Stomach (tissue), 8 donors: ENCODE measurements at regions not wholly inside any gene's neighbourhood (a gene's known extent, or its start where the extent isn't known, plus 50 kb on each side); places are given as distances from the start of the nearest gene placed in this dataset.

Experiments used
- DNase-seq, 2 donors: peaks; one replicate each; pipeline versions ENCODE4 v3.0.0 to v3.0.0-alpha.2; 2013 to 2019
- H3K27ac ChIP-seq, 5 donors: fragments of 200-600 bp in 4 of 5; sonication (generic) in 4 of 5; one replicate each; pipeline ENCODE4 v1.5.1; 2013 to 2019; ENCODE audit warnings: mild to moderate bottlenecking in 1 of 5, moderate library complexity in 1 of 5
- H3K27me3 ChIP-seq, 3 donors: fragments of 200-600 bp; sonication (generic); one replicate each; pipeline ENCODE4 v1.5.1; 2017 to 2019; ENCODE audit warnings: mixed run types in 1 of 3
- H3K36me3 ChIP-seq, 4 donors: fragments of 200-600 bp; sonication (generic); 1 replicate in 3 of 4; 2 replicates in 1 of 4; pipeline ENCODE4 v1.5.1; 2016 to 2019
- H3K4me1 ChIP-seq, 4 donors: fragments of 200-600 bp; sonication (generic); one replicate each; pipeline ENCODE4 v1.5.1; 2016 to 2019
- H3K4me3 ChIP-seq, 4 donors: fragments of 200-600 bp; sonication (generic) in 3 of 4; one replicate each; pipeline ENCODE4 v1.5.1; 2016 to 2019; ENCODE audit warnings: mild to moderate bottlenecking in 1 of 4
- H3K9me3 ChIP-seq, 4 donors: fragments of 200-600 bp; sonication (generic); one replicate each; pipeline ENCODE4 v1.5.1; 2016 to 2019
- CTCF ChIP-seq, 7 experiments: fragments of 450-650 bp in 4 of 7; fragments of 200-600 bp in 3 of 7; sonication (generic) in 3 of 7; IDR thresholded peaks; one replicate each; pipeline ENCODE4 v1.5.1; 2016 to 2019; ENCODE audit warnings: antibody characterized with exemption in 7 of 7, control low read depth in 2 of 7, mild to moderate bottlenecking in 1 of 7
- EP300 ChIP-seq: sonication (generic); formaldehyde crosslinking; IDR thresholded peaks from one replicate; pipeline ENCODE4 v1.6.1; 2017; ENCODE audit warnings: antibody characterized with exemption
- POLR2A ChIP-seq, 4 donors: fragments of 450-650 bp; IDR thresholded peaks; one replicate each; pipeline ENCODE4 v1.6.1; 2016; ENCODE audit warnings: antibody characterized with exemption in 4 of 4, control low read depth in 2 of 4, mild to moderate bottlenecking in 1 of 4, moderate library complexity in 1 of 4
- POLR2AphosphoS5 ChIP-seq, 3 donors: sonication (generic); formaldehyde crosslinking; IDR thresholded peaks; one replicate each; pipeline ENCODE4 v1.6.1; 2016; ENCODE audit warnings: antibody characterized with exemption in 3 of 3
- WGBS, 5 donors: extraction: QIAGEN DNeasy Blood & Tissue Kit in 3 of 5; methylation state at CpG; one replicate each; pipeline versions ENCODE4 v1.1.5 to v1.1.7; 2013 to 2018; 5-methylcytosine and 5-hydroxymethylcytosine counted together
- intact Hi-C: fragments of 100-400 bp; cut with DNase I; formaldehyde crosslinking; loops from one replicate; pipeline ENCODE4 v1.15.1; 2023; ENCODE audit warnings: low total_unique reads
- donor health status: healthy with polysubstance abuse.
- donor health status: Bipolar disorder and iron deficiency.
- donor health status: healthy.

GRCh38 chr1:209431402-209431801 lies 152.1 kb upstream of the CAMK1G start:
- TF ChIP-seq POLR2A (IDR thresholded peaks at IDR 0.05) (no peak), POLR2AphosphoS5 (IDR thresholded peaks at IDR 0.05) (no peak), EP300 (no peak), CTCF (IDR thresholded peaks at IDR 0.05) (no peak)
- no peak overlapping the region for H3K27ac ChIP-seq

GRCh38 chr1:209431813-209432442 lies 151.6 kb upstream of the CAMK1G start:
- Histone ChIP-seq H3K4me3 (no peak overlapping the region), H3K9me3 (no peaks in the 10 kb centered on the region), H3K27me3 (peaks cover 0 to 6% (median 3%) of the 10 kb centered on the region in 3 donors), H3K36me3 (no peaks in the 10 kb centered on the region), H3K27ac (no peak overlapping the region), H3K4me1 (no peaks in the 10 kb centered on the region)
- 79 to 89% (median 83%) methylated on average over 12 of the region's 12 CpGs for WGBS, 5 donors
- TF ChIP-seq POLR2AphosphoS5 (IDR thresholded peaks at IDR 0.05) (no peak), CTCF (IDR thresholded peaks at IDR 0.05) (no peak), POLR2A (IDR thresholded peaks at IDR 0.05) (no peak), EP300 (no peak)
- intact Hi-C loops, result no loop called here
- DNase-seq, result no peak

More at GRCh38 chr1:209431402-209431801, 152.1 kb upstream of the CAMK1G start:
- no peak for DNase-seq
- no peaks in the 10 kb centered on the region for H3K36me3 ChIP-seq
- no peaks in the 10 kb centered on the region for H3K4me1 ChIP-seq
- no peak overlapping the region for H3K4me3 ChIP-seq
- peaks cover 0 to 6% (median 3%) of the 10 kb centered on the region in 3 donors for H3K27me3 ChIP-seq
- no peaks in the 10 kb centered on the region for H3K9me3 ChIP-seq
- intact Hi-C loops, result no loop called here
- WGBS, 5 donors, result 66 to 88% (median 80%) methylated on average over 3 of the region's 3 CpGs

GRCh38 chr1:209432443-209432825 lies 151.1 kb upstream of the CAMK1G start:
- WGBS, 5 donors, result 72 to 88% (median 79%) methylated on average over 4 of the region's 4 CpGs
- H3K4me3 ChIP-seq, result no peak overlapping the region
- DNase-seq, result no peak
- no peaks in the 10 kb centered on the region for H3K4me1 ChIP-seq
- TF ChIP-seq CTCF (IDR thresholded peaks at IDR 0.05) (no peak), POLR2A (IDR thresholded peaks at IDR 0.05) (no peak), EP300 (no peak)
- no peaks in the 10 kb centered on the region for H3K9me3 ChIP-seq
- no peak overlapping the region for H3K27ac ChIP-seq
- intact Hi-C loops, result no loop called here
- H3K36me3 ChIP-seq, result no peaks in the 10 kb centered on the region
- H3K27me3 ChIP-seq, result peaks cover 0 to 6% (median 3%) of the 10 kb centered on the region in 3 donors

DNA sequence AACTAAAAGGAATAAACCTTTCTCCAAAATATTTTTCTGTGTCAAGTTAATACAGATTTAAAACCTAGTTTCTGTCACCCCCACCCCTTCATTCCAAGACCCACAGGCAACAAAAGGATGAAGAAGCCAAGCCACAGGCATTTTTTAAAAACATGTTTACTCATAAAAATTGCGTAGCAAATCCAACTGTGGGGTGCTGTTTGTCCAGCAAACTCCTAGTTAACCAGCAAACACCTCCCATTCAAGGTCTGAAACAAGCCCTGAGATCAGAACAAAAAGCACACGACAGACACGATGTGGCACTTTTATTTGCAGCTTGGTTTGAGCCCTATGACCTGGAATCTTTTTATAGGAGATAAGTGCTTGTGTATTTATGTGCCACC lies 149.9 kb upstream of the CAMK1G start:
- no peak for TF ChIP-seq POLR2AphosphoS5 (IDR thresholded peaks at IDR 0.05)
- no peak for TF ChIP-seq POLR2A (IDR thresholded peaks at IDR 0.05)
- TF ChIP-seq CTCF (IDR thresholded peaks at IDR 0.05), result no peak
- TF ChIP-seq EP300, result no peak
- H3K4me3 ChIP-seq, result no peak overlapping the region
- DNase-seq, result no peak
- intact Hi-C loops, result no loop called here
- H3K4me1 ChIP-seq, result no peaks in the 10 kb centered on the region
- 14 to 52% (median 29%) methylated on average over 3 of the region's 3 CpGs for WGBS, 5 donors
- H3K9me3 ChIP-seq, result no peaks in the 10 kb centered on the region
- H3K36me3 ChIP-seq, result no peaks in the 10 kb centered on the region
- peaks cover 0 to 6% (median 3%) of the 10 kb centered on the region in 3 donors for H3K27me3 ChIP-seq
- no peak overlapping the region for H3K27ac ChIP-seq
